SK-N-MC (cell line): ENCODE measurements at regions not wholly inside any gene's neighbourhood (a gene's known extent, or its start where the extent isn't known, plus 50 kb on each side); places are given as distances from the start of the nearest gene placed in this dataset.

Experiments used
- EZH2 ChIP-seq: fragments of 200-600 bp; sonication (generic); IDR thresholded peaks from one replicate; pipeline ENCODE4 v1.6.1; 2017; ENCODE audit warnings: antibody characterized with exemption
- FOXP2 ChIP-seq: optimal IDR thresholded peaks from 2 replicates; pipeline ENCODE3; 2011; ENCODE audit warnings: mild to moderate bottlenecking, moderate library complexity; ENCODE audit not compliant: insufficient read depth; ENCODE audit errors: extremely low read length, control extremely low read depth
- POLR2AphosphoS5 ChIP-seq: IDR thresholded peaks from 2 replicates; pipeline ENCODE4 v1.6.1; 2012; ENCODE audit warnings: mild to moderate bottlenecking, low read depth, low read length, borderline replicate concordance

GRCh38 chr4:169927280-169927679 lies 98.9 kb downstream of the MFAP3L start:
- TF ChIP-seq EZH2 (no peak), POLR2AphosphoS5 (no peak), FOXP2 (no peak)
